GM18861 (cell line): ENCODE measurements at regions not wholly inside any gene's neighbourhood (a gene's known extent, or its start where the extent isn't known, plus 50 kb on each side); places are given as distances from the start of the nearest gene placed in this dataset.

Experiments
- ATAC-seq: cut with Tn5 transposase; IDR thresholded peaks from one replicate; pipeline ENCODE4 v1.9.1; 2021; ENCODE audit not compliant: unreplicated experiment

- no peak for ATAC-seq
Measured at GRCh38 chr2:64363140-64363539, 90.8 kb upstream of the LGALSL start.

GRCh38 chr2:64363848-64364247 lies 90.1 kb upstream of the LGALSL start:
- ATAC-seq = no peak

GRCh38 chr2:64367444-64368232 lies 86.3 kb upstream of the LGALSL start:
- ATAC-seq = no peak

- ATAC-seq = no peak
Measured at GRCh38 chr2:64369706-64370105, 84.3 kb upstream of the LGALSL start.

- no peak for ATAC-seq
Measured at GRCh38 chr2:64371727-64372126, 82.2 kb upstream of the LGALSL start.

DNA sequence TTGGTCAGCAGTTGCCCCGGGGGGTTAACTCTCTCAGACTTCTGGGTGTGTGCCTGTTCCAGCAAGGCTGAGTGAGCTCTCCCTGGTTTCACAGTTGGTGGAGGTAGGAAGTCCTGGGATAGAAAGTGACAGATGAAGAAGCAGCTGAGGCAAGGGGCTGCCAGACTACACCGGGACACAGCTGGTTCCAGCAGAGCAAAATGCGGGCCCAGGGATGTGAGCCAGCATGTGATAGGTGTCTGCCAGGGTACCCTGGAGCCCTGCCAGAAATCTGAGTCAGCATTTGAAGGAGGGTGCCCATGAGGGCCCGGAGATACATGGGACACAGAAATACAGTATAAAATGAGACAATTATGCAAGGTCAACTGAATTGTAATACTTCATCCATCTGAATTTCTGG lies 79.3 kb upstream of the LGALSL start:
- ATAC-seq = no peak

- no peak for ATAC-seq
Measured at GRCh38 chr2:64376926-64377325, 77.0 kb upstream of the LGALSL start.

DNA sequence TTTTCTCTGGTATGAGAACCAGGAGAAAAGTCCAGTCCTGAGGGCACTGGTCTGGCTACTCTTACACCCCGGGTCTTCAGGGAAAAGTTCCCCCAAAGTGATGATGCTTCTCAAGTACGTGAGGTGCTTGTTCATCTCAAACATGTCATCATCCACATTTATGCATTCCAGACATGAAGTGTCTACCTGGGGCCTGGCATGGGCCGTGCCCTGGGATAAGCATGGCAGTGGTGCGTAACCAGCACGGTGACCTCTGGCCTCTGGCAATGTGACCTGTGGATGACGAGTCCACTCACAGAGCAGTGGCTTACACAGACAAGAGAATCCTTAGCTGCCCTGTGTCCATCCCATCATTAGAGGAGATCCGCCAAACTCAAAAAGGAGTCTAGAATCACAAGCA lies 74.8 kb upstream of the LGALSL start:
- ATAC-seq = no peak

DNA sequence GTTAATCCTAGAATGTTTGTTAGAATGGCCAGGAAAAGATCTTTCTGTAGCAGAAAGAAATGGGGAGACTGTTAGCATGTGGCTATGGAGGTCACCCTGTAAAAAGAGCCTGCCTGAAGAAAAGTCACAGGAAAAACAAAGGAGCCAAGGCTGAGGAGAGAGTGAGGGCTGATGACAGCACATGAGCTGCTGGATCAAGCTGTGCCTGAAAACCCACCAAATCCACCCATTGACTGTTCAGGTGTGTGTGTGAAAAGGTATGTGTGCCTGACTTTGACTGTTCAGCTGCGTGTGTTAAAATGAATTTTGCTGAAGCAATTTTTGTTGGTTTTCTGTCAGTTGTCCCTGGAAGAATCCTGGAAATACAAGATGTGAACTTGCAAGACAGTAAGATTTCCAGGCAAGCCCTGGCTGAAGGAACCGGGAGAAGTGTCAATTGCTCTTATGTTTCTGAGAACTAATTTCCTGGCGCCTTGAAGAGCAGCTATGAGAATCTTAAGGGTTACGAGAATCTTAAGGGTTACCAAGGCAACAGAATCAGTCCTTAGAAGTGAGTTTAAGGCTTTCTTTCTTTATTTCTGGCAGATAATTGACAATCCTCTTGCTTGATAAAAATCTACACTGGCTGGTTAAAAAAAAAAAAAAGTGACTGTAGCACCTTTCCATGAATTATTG lies 73.0 kb upstream of the LGALSL start:
- no peak for ATAC-seq

DNA sequence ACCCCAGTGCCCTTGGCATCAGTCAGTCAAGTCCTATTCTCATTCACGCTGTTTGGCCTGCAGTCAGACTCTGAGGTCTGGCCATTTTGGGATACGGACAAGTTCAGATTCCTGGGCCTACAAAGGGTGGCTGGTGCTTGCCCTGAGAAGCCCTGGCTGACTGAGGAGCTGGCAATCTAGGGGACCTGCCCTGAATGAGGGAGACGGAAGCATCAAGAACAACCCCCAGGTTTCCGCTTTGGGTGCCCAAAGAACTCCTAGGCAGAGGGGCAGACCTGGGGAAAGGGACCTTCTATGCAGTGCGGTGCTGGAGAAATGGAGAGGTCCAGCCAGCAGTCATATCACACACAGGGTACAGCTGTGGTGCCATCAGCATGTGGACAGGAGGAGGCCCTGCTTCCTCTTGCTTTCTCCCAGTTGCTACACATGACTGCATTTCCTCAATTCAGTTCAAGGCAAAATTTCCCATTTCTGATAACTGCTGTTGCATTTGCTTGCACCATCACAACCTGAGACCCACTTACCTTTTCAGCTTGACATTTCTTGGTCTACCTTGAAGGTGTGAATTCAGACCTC lies 70.9 kb upstream of the LGALSL start:
- ATAC-seq = no peak

DNA sequence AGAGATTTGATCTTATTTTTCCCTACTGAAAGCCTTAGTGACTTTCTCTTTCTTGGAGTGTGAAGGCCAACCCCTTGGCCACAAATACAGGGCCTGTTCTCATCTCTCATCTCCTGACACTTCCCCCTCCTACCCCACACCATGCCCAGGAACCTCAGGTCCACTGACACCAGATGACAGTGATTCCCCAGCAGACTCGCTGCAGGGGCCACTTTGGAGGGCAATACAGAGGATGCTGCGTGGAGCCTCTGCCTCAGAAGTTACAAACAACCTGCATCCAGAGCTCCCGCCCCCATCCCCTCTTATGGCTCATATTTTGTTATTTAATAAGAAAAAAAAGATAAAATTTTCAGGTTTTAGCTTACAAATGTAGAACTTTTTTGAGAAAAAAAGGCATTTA lies 70.1 kb upstream of the LGALSL start:
- no peak for ATAC-seq

- no peak for ATAC-seq
Measured at GRCh38 chr2:64386676-64387075, 67.3 kb upstream of the LGALSL start.

- no peak for ATAC-seq
Measured at GRCh38 chr2:64390586-64390985, 63.4 kb upstream of the LGALSL start.

- ATAC-seq = no peak
Measured at GRCh38 chr2:64391424-64391823, 62.5 kb upstream of the LGALSL start.

GRCh38 chr2:64391940-64392339 lies 62.0 kb upstream of the LGALSL start:
- no peak for ATAC-seq

GRCh38 chr2:64392529-64392928 lies 61.4 kb upstream of the LGALSL start:
- no peak for ATAC-seq

DNA sequence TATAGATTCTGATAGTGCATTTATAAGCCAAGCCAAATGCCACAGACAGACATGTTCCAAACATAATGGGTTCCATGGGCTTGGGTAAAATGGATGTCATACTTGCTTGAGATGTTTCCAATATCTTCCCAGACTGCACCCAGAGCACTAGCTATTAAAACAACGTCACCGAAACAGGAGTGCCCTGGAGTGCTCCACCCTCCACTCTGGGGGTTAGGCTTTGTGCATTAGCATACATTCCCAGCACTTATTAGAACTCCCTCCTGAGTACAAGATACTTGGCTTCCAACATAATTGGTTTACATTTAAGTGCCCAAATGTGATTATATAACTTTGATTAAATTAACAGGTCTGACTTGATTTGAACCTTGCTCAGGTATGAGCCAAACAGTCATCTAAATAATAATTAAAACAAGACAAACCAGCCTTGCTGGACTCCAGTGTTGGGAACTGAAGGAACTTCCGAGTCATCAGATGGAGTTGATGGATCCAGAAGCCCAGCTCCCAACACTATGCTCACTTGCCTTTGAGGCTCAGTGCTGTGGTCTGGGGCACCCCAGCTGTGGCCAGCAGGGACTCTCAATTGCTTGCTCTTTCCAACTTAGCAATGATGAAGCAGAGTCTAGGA lies 60.5 kb upstream of the LGALSL start:
- no peak for ATAC-seq

- no peak for ATAC-seq
Measured at GRCh38 chr2:64394153-64394552, 59.8 kb upstream of the LGALSL start.

- no peak for ATAC-seq
Measured at GRCh38 chr2:64396001-64396400, 58.0 kb upstream of the LGALSL start.

DNA sequence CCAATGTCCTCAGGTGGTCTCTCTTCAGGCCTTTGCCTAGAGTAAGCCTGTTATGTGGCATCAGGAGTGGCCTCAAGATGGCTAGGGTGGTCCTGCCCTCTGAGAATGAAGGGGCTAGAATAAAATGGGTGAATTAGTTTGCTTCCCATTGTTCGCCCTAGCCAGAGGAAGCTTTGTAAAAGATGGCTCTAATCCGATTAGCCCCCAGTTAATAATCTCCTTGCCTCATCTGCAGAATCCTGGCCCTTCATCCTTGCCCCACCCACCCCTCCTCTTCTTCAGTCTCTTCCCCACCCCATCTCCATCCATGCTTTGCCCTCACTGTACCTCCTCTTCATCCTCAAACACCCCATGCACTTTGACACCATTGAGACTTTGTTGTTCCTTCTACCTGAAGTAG lies 57.4 kb upstream of the LGALSL start:
- ATAC-seq = no peak

- ATAC-seq = no peak
Measured at GRCh38 chr2:64398516-64399129, 55.3 kb upstream of the LGALSL start.
